ENCODE measurements at regions not wholly inside any gene's neighbourhood (a gene's known extent, or its start where the extent isn't known, plus 50 kb on each side); places are given as distances from the start of the nearest gene placed in this dataset.

GRCh38 chr20:12411246-12411940 lies 493.7 kb downstream of the BTBD3 start:
- H3K27me3 Mint-ChIP-seq (ENCODE audit: low read depth) = no peaks in the 10 kb centered on the region
- H3K4me1 Mint-ChIP-seq = peaks cover 16% of the 10 kb centered on the region
- H3K9me3 Mint-ChIP-seq = peaks cover 14% of the 10 kb centered on the region
- H3K36me3 Mint-ChIP-seq (ENCODE audit: low read depth) = peaks cover 3% of the 10 kb centered on the region
- no peak for TF ChIP-seq CTCF (conservative IDR thresholded peaks at IDR 0.05)
- DNase-seq (ENCODE audit: low read depth, low spot score) = no peak
- no peak overlapping the region for H3K4me3 Mint-ChIP-seq
- no peak overlapping the region for H3K27ac Mint-ChIP-seq (ENCODE audit: unreplicated experiment)

- peaks cover 4% of the 10 kb centered on the region for H3K9me3 Mint-ChIP-seq
- peaks cover 16% of the 10 kb centered on the region for H3K4me1 Mint-ChIP-seq
- TF ChIP-seq CTCF (conservative IDR thresholded peaks at IDR 0.05) = no peak
- H3K36me3 Mint-ChIP-seq (ENCODE audit: low read depth) = no peaks in the 10 kb centered on the region
- no peak overlapping the region for H3K27ac Mint-ChIP-seq (ENCODE audit: unreplicated experiment)
- H3K4me3 Mint-ChIP-seq = no peak overlapping the region
- H3K27me3 Mint-ChIP-seq (ENCODE audit: low read depth) = no peaks in the 10 kb centered on the region
- DNase-seq (ENCODE audit: low read depth, low spot score) = no peak
Observed at GRCh38 chr20:12413116-12413515, 495.4 kb downstream of the BTBD3 start.

GRCh38 chr20:12414446-12415274 lies 497.0 kb downstream of the BTBD3 start:
- Mint-ChIP-seq H3K27me3 (ENCODE audit: low read depth) (no peaks in the 10 kb centered on the region), H3K4me1 (peaks cover 16% of the 10 kb centered on the region), H3K27ac (ENCODE audit: unreplicated experiment) (peak overlapping the region; percentile 88), H3K36me3 (ENCODE audit: low read depth) (no peaks in the 10 kb centered on the region), H3K9me3 (peaks cover 4% of the 10 kb centered on the region), H3K4me3 (no peak overlapping the region)
- DNase-seq (ENCODE audit: low read depth, low spot score) = no peak
- no peak for TF ChIP-seq CTCF (conservative IDR thresholded peaks at IDR 0.05)

- Mint-ChIP-seq H3K4me3 (no peak overlapping the region), H3K4me1 (peaks cover 16% of the 10 kb centered on the region), H3K27ac (ENCODE audit: unreplicated experiment) (no peak overlapping the region), H3K36me3 (ENCODE audit: low read depth) (no peaks in the 10 kb centered on the region), H3K27me3 (ENCODE audit: low read depth) (no peaks in the 10 kb centered on the region), H3K9me3 (no peaks in the 10 kb centered on the region)
- DNase-seq (ENCODE audit: low read depth, low spot score) = no peak
- no peak for TF ChIP-seq CTCF (conservative IDR thresholded peaks at IDR 0.05)
Observed at GRCh38 chr20:12416281-12416680, 498.6 kb downstream of the BTBD3 start.

GRCh38 chr20:12433724-12434123 lies 516.0 kb downstream of the BTBD3 start:
- H3K9me3 Mint-ChIP-seq = no peaks in the 10 kb centered on the region
- DNase-seq (ENCODE audit: low read depth, low spot score) = no peak
- H3K4me1 Mint-ChIP-seq = peaks cover 4% of the 10 kb centered on the region
- no peak overlapping the region for H3K27ac Mint-ChIP-seq (ENCODE audit: unreplicated experiment)
- H3K27me3 Mint-ChIP-seq (ENCODE audit: low read depth) = no peaks in the 10 kb centered on the region
- no peaks in the 10 kb centered on the region for H3K36me3 Mint-ChIP-seq (ENCODE audit: low read depth)
- H3K4me3 Mint-ChIP-seq = no peak overlapping the region
- no peak for TF ChIP-seq CTCF (conservative IDR thresholded peaks at IDR 0.05)

Data from neural crest cell (in vitro differentiated cells).